Tibial nerve (tissue), 4 donors: ENCODE measurements at regions not wholly inside any gene's neighbourhood (a gene's known extent, or its start where the extent isn't known, plus 50 kb on each side); places are given as distances from the start of the nearest gene placed in this dataset.

Experiments
- DNase-seq, 2 donors: peaks; one replicate each; pipeline ENCODE4 v3.0.0-alpha.2; 2019; ENCODE audit warnings: low spot score in 2 of 2
- H3K27ac ChIP-seq, 4 donors: fragments of 200-600 bp; sonication (generic) in 3 of 4; one replicate each; pipeline ENCODE4 v1.5.1; 2017 to 2019; ENCODE audit warnings: mild to moderate bottlenecking in 1 of 4
- H3K27me3 ChIP-seq, 2 donors: fragments of 200-600 bp; sonication (generic) in 1 of 2; one replicate each; pipeline versions ENCODE4 v1.5.1 to v1.6.0; 2017 to 2019
- H3K36me3 ChIP-seq, 3 donors: fragments of 200-600 bp; sonication (generic); one replicate each; pipeline ENCODE4 v1.5.1; 2018 to 2019
- H3K4me1 ChIP-seq, 4 donors: fragments of 200-600 bp; sonication (generic) in 3 of 4; one replicate each; pipeline ENCODE4 v1.5.1; 2017 to 2019
- H3K4me3 ChIP-seq, 4 donors: fragments of 200-600 bp; sonication (generic) in 3 of 4; one replicate each; pipeline ENCODE4 v1.5.1; 2017 to 2019; ENCODE audit warnings: mild to moderate bottlenecking in 1 of 4, moderate library complexity in 1 of 4
- H3K9me3 ChIP-seq, 4 donors: fragments of 200-600 bp; sonication (generic) in 3 of 4; one replicate each; pipeline ENCODE4 v1.5.1; 2017 to 2019
- CTCF ChIP-seq, 5 experiments: fragments of 200-600 bp in 3 of 5; fragments of 450-650 bp in 2 of 5; sonication (generic) in 3 of 5; IDR thresholded peaks; one replicate each; pipeline ENCODE4 v1.5.1; 2016 to 2019; ENCODE audit warnings: antibody characterized with exemption in 5 of 5, mild to moderate bottlenecking in 3 of 5, moderate library complexity in 2 of 5
- EP300 ChIP-seq, 2 donors: sonication (generic); formaldehyde crosslinking; IDR thresholded peaks; one replicate each; pipeline ENCODE4 v1.6.1; 2017; ENCODE audit warnings: antibody characterized with exemption in 2 of 2, mild to moderate bottlenecking in 1 of 2
- POLR2A ChIP-seq, 2 donors: fragments of 450-650 bp; IDR thresholded peaks; one replicate each; pipeline ENCODE4 v1.6.1; 2017; ENCODE audit warnings: antibody characterized with exemption in 2 of 2, mild to moderate bottlenecking in 2 of 2, moderate library complexity in 2 of 2
- WGBS, 2 donors: methylation state at CpG; one replicate each; pipeline ENCODE4 v1.1.5; 2018; 5-methylcytosine and 5-hydroxymethylcytosine counted together

DNA sequence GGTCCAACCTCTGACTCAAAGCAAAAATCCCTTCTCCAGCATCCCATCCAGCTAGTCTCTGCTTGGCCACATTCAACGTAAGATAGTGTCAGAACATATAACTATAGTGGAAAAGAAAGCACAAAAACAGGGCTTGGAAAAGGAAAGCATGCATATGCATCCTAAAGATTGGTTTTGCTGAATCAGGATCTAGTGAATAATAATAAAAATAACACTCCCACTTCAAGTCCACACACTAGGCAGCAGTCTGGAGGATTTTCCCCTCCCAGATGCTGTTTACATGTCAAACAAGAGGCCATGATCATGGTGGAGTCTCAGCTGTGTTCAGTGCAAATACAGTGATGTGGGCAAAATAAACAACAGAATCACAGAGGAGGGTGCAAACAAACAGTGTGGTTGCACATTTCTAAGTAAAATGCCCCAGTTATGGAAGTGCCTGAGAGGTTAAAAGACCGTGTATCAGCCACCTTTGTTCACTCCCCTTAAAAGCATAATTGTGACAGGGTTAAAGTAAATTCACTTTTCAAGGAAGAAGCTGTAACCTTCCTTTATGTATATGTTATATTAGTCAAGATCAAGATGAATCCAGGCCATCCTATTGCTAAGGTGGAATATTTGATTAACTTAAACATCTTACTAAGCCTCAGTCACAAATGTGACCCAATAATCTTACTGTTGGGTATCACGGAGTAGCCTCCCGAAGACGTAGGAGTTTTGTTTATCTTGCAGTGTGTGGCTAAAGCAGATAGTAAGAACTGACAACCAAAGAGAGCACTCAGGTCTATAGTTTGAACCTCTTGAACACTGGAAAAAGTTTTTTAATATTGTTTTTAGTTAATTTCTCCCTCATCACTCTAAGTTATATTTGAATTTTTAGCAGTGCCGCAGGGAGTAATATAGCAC is 424.5 kb downstream of the SOX2 start:
- TF ChIP-seq POLR2A (IDR thresholded peaks at IDR 0.05) (no peak), EP300 (IDR thresholded peaks at IDR 0.05) (no peak), CTCF (IDR thresholded peaks at IDR 0.05) (no peak)
- no peaks in the 10 kb centered on the region for H3K36me3 ChIP-seq
- H3K27me3 ChIP-seq = no peaks in the 10 kb centered on the region
- no peak overlapping the region for H3K27ac ChIP-seq
- DNase-seq = no peak
- no peaks in the 10 kb centered on the region for H3K4me1 ChIP-seq
- H3K9me3 ChIP-seq = no peaks in the 10 kb centered on the region
- WGBS, 2 donors = 69 to 70% methylated on average over 6 of the region's 6 CpGs
- no peak overlapping the region for H3K4me3 ChIP-seq

DNA sequence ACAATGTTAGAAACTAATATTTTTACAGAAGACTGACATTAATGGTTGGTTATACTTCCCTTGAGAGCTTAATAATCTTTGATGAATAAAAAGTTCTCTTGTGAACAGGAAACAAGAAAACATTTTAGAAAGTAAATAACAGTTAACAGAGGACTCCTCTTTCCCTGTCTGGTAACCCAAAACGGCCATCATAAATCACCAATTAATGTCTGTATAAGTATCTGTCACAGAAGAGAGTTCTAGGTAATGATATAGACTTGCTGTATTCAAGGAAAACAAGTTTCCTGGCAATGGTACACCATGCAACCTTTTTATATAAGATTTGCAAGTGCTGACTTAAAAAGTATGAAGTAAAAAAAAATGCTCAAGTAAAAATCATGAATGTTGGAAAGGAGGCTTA is 426.7 kb downstream of the SOX2 start:
- Histone ChIP-seq H3K36me3 (no peaks in the 10 kb centered on the region), H3K4me3 (no peak overlapping the region), H3K27me3 (no peaks in the 10 kb centered on the region), H3K4me1 (no peaks in the 10 kb centered on the region), H3K9me3 (no peaks in the 10 kb centered on the region), H3K27ac (no peak overlapping the region)
- TF ChIP-seq EP300 (IDR thresholded peaks at IDR 0.05) = no peak
- TF ChIP-seq CTCF (IDR thresholded peaks at IDR 0.05) = no peak
- no peak for TF ChIP-seq POLR2A (IDR thresholded peaks at IDR 0.05)
- no peak for DNase-seq
- WGBS, 2 donors = 20 to 31% methylated on average over 1 of the region's 1 CpG

DNA sequence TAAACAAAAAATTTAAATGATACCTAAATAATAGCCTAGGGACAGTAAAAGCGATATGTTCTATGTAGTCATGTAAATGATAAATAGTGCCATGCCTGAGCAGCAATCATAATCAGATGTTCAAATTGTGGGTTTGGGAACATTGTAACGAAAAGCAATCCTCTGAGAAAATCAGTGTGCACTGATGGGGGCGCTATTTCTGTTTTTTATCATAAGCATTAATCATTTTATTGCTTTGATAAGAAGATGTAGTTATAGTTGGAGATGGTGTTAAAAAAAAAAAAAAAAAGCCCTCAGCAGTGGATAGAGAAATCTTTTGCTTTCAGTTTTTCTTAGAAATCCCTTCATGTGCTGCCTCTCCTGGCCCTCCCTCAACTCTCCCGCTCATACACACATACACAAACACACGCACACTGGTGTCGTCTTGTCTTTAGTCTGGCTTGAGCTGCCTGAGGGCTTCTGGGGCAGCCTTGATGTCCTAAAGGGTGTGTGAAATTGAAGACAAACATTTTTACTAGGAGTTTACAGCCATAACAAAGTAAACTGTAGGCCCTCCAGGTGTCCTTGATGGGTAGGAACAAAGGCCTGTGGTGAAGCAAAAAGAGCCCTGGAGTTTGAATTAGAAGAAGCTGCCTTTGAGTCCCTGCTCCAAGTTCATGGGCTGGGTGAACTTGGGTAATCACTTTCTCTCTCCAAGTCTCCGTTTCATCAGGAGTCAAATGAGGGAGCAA is 428.1 kb downstream of the SOX2 start:
- Histone ChIP-seq H3K27me3 (no peaks in the 10 kb centered on the region), H3K27ac (no peak overlapping the region), H3K4me1 (no peaks in the 10 kb centered on the region), H3K9me3 (no peaks in the 10 kb centered on the region), H3K36me3 (no peaks in the 10 kb centered on the region), H3K4me3 (no peak overlapping the region)
- WGBS, 2 donors = 66 to 70% methylated on average over 7 of the region's 7 CpGs
- TF ChIP-seq CTCF (IDR thresholded peaks at IDR 0.05) (no peak), POLR2A (IDR thresholded peaks at IDR 0.05) (no peak), EP300 (IDR thresholded peaks at IDR 0.05) (no peak)
- no peak for DNase-seq

DNA sequence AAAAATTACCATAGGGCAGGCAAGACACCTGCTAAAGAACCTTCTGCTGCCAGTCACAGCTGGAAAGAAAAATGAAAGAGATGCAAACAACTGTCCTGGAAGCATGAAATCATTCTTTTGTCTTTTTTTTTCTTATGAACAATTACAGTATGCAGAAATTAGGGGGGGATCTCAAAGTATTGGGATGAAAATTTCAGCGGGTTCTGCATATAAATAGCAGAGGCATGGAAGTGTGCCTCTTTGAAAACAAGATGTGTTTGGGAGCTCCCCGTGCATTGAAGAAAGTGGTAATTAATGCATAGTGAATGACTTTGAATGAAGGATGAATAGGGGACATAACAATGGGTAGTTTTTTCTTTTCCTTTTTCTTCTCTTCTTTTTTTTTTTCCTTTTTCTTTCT is 431.2 kb downstream of the SOX2 start:
- DNase-seq = no peak
- no peak for TF ChIP-seq CTCF (IDR thresholded peaks at IDR 0.05)
- TF ChIP-seq EP300 (IDR thresholded peaks at IDR 0.05) = no peak
- TF ChIP-seq POLR2A (IDR thresholded peaks at IDR 0.05) = no peak
- no peaks in the 10 kb centered on the region for H3K36me3 ChIP-seq
- no peak overlapping the region for H3K27ac ChIP-seq
- no peak overlapping the region for H3K4me3 ChIP-seq
- no peaks in the 10 kb centered on the region for H3K4me1 ChIP-seq
- 2 to 22% methylated on average over 2 of the region's 2 CpGs for WGBS, 2 donors
- H3K27me3 ChIP-seq = no peaks in the 10 kb centered on the region
- no peaks in the 10 kb centered on the region for H3K9me3 ChIP-seq

DNA sequence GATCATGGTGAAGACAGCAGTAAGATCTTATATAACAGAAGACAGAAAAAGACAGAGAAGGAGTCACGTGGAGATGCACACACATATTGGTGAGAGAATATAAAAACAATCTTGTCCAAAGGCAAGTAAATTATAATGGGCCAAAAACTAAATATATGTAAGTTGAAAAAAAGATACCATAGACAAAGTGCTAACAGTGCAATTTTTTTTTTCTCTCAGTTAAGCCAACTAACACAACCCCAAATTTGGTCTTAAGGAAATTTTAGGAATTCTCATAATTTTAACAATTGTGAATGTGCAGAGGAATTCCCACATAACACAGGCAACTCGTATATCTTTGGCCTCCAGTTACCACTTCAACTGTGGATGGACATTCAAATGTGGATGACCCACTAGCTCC is 432.2 kb downstream of the SOX2 start:
- no peak for TF ChIP-seq POLR2A (IDR thresholded peaks at IDR 0.05)
- no peak for TF ChIP-seq EP300 (IDR thresholded peaks at IDR 0.05)
- TF ChIP-seq CTCF (IDR thresholded peaks at IDR 0.05) = no peak
- Histone ChIP-seq H3K36me3 (no peaks in the 10 kb centered on the region), H3K9me3 (no peaks in the 10 kb centered on the region), H3K27ac (no peak overlapping the region), H3K27me3 (no peaks in the 10 kb centered on the region), H3K4me3 (no peak overlapping the region), H3K4me1 (no peaks in the 10 kb centered on the region)
- no peak for DNase-seq
- WGBS, 2 donors = 60 to 62% methylated on average over 2 of the region's 2 CpGs
